HepG2 (cell line): ENCODE measurements at regions not wholly inside any gene's neighbourhood (a gene's known extent, or its start where the extent isn't known, plus 50 kb on each side); places are given as distances from the start of the nearest gene placed in this dataset.

Experiments used
- ATAC-seq: fragments of 200-7000 bp; cut with Tn5 transposase; 3 replicates; pipeline ENCODE4 v1.9.1; 2020; ENCODE audit warnings: mild to moderate bottlenecking, moderate library complexity
- BruUV-seq: library from RNA; stranded (reverse); fragments of 400-500 nt; replicated peaks from 2 replicates; lab custom pipeline; 2021; lab: Mats Ljungman, UMichigan
- CTCF ChIA-PET: fragments of 300-600 bp; formaldehyde crosslinking; extraction: SDS; loops from one replicate; lab custom pipeline; 2021; ENCODE audit warnings: low total read pairs, inconsistent platforms, low intra/inter-chr PET ratio; lab: Yijun Ruan, JAX
- POLR2A ChIA-PET: fragments of 350-600 bp; sonication (Branson Sonifier 250); formaldehyde crosslinking; loops from one replicate; lab custom pipeline; 2020; ENCODE audit warnings: antibody characterized with exemption, inconsistent platforms; lab: Yijun Ruan, JAX
- DNase-seq: peaks from one replicate; pipeline ENCODE4 v3.0.0-alpha.2; 2015; ENCODE audit warnings: low spot score
- FAIRE-seq: peaks from 3 replicates; lab custom pipeline; 2011; peaks lifted over from hg19 to GRCh38; lab: Jason Lieb, UNC
- H2AFZ ChIP-seq: one replicate; pipeline ENCODE4 v1.6.1; 2011; ENCODE audit warnings: low read length, inconsistent platforms
- H3K27ac ChIP-seq: fragments of 300-600 bp; 3 replicates; pipeline ENCODE4 v1.8.0; 2011; ENCODE audit warnings: mixed run types, mild to moderate bottlenecking, mixed read lengths, low read length, inconsistent platforms; ENCODE audit not compliant: insufficient read depth; ENCODE audit errors: extremely low read length
- H3K27me3 ChIP-seq, 2 experiments: fragments of 200-600 bp in 1 of 2; 2 replicates in 1 of 2; 3 replicates in 1 of 2; pipeline versions ENCODE4 v1.6.0 to v1.8.0; 2011; ENCODE audit warnings: low read length in 2 of 2, mild to moderate bottlenecking in 2 of 2, moderate library complexity in 2 of 2, inconsistent platforms in 1 of 2; ENCODE audit not compliant: insufficient read depth in 2 of 2, control insufficient read depth in 1 of 2
- H3K36me3 ChIP-seq, 2 experiments: fragments of 200-600 bp in 1 of 2; replicated peaks in 1 of 2; 2 replicates in 1 of 2; 3 replicates in 1 of 2; pipeline versions ENCODE4 v1.5.1 to v1.8.0; 2011; ENCODE audit warnings: low read length in 2 of 2, inconsistent platforms in 1 of 2; ENCODE audit not compliant: insufficient read depth in 2 of 2, control insufficient read depth in 1 of 2
- H3K4me1 ChIP-seq: 2 replicates; pipeline ENCODE4 v1.5.1; 2012; ENCODE audit warnings: low read length, inconsistent platforms; ENCODE audit not compliant: insufficient read depth
- H3K4me2 ChIP-seq: 2 replicates; pipeline ENCODE4 v1.6.0; 2011; ENCODE audit warnings: low read depth, low read length, inconsistent platforms
- H3K4me3 ChIP-seq, 3 experiments: fragments of 200-600 bp in 1 of 3; sonication (generic), shearing (Covaris generic) in 1 of 3; replicated peaks in 1 of 3; 2 replicates each; pipeline ENCODE4 v1.5.1; 2011 to 2016; ENCODE audit warnings: low read length in 3 of 3, inconsistent platforms in 2 of 3, low read depth in 2 of 3, mild to moderate bottlenecking in 2 of 3, control low read depth in 1 of 3, mixed read lengths in 1 of 3; ENCODE audit not compliant: insufficient read depth in 1 of 3
- H3K79me2 ChIP-seq: one replicate; pipeline ENCODE4 v1.6.1; 2011; ENCODE audit warnings: low read length, inconsistent platforms; ENCODE audit not compliant: insufficient read depth
- H3K9ac ChIP-seq: 2 replicates; pipeline ENCODE4 v1.6.0; 2011; ENCODE audit warnings: mild to moderate bottlenecking, low read depth, low read length, inconsistent platforms; ENCODE audit not compliant: insufficient read depth
- H3K9me3 ChIP-seq: 2 replicates; pipeline ENCODE4 v1.5.1; 2012; ENCODE audit warnings: mild to moderate bottlenecking, low read length
- H4K20me1 ChIP-seq: 2 replicates; pipeline ENCODE4 v1.6.0; 2011; ENCODE audit warnings: inconsistent platforms, mild to moderate bottlenecking, low read length, moderate library complexity; ENCODE audit not compliant: insufficient read depth
- JUND ChIP-seq: sonication (generic); formaldehyde crosslinking; IDR thresholded peaks from 2 replicates; pipeline ENCODE4 v1.8.0; 2022; ENCODE audit warnings: mild to moderate bottlenecking, missing genetic modification reagents
- MED8 ChIP-seq: sonication (generic); formaldehyde crosslinking; IDR thresholded peaks from 2 replicates; pipeline ENCODE4 v1.8.1; 2023; ENCODE audit warnings: mild to moderate bottlenecking, missing genetic modification reagents; ENCODE audit not compliant: insufficient replicate concordance
- MEIS2 ChIP-seq: sonication (generic); formaldehyde crosslinking; IDR thresholded peaks from 2 replicates; pipeline ENCODE4 v1.9.0; 2021; ENCODE audit warnings: mild to moderate bottlenecking, missing genetic modification reagents
- MLLT10 ChIP-seq: sonication (generic); formaldehyde crosslinking; IDR thresholded peaks from 2 replicates; pipeline ENCODE4 v1.4.0; 2020; ENCODE audit warnings: missing genetic modification reagents
- MXI1 ChIP-seq: IDR thresholded peaks from 3 replicates; pipeline ENCODE4 v1.6.1; 2012; ENCODE audit warnings: low read depth, low read length, inconsistent platforms, borderline replicate concordance
- PAWR ChIP-seq: sonication (generic); formaldehyde crosslinking; IDR thresholded peaks from 2 replicates; pipeline ENCODE4 v1.4.0; 2020; ENCODE audit warnings: missing genetic modification reagents, mild to moderate bottlenecking, borderline replicate concordance
- POLR2AphosphoS2 ChIP-seq: IDR thresholded peaks from 2 replicates; pipeline ENCODE4 v1.6.1; 2011; ENCODE audit warnings: low read depth, low read length, improper control_type of control experiment
- SRY ChIP-seq: sonication (generic); formaldehyde crosslinking; IDR thresholded peaks from 2 replicates; pipeline ENCODE4 v1.8.0; 2022; ENCODE audit warnings: mild to moderate bottlenecking, missing genetic modification reagents
- ZNF20 ChIP-seq: sonication (generic); formaldehyde crosslinking; IDR thresholded peaks from 2 replicates; pipeline ENCODE4 v1.4.0; 2020; ENCODE audit warnings: mild to moderate bottlenecking, moderate library complexity, missing genetic modification reagents
- ZNF598 ChIP-seq: sonication (generic); formaldehyde crosslinking; IDR thresholded peaks from 2 replicates; pipeline ENCODE4 v1.5.1; 2020; ENCODE audit warnings: mild to moderate bottlenecking, missing genetic modification reagents, borderline replicate concordance
- ZNF841 ChIP-seq: sonication (generic); formaldehyde crosslinking; IDR thresholded peaks from 2 replicates; pipeline ENCODE4 v1.8.1; 2023; ENCODE audit warnings: missing genetic modification reagents, borderline replicate concordance
- WGBS: methylation state at CpG from one replicate; pipeline ENCODE4 v1.1.6; 2017; ENCODE audit warnings: low lambda C conversion rate; 5-methylcytosine and 5-hydroxymethylcytosine counted together
- in situ Hi-C: cut with HindIII; loops from 2 replicates; pipeline ENCODE4 v1.10.0; 2017; ENCODE audit warnings: low pct_unique_long_range_greater_than_20kb; ENCODE audit not compliant: extremely low pct_ligation_motif_present
- intact Hi-C: fragments of 100-400 bp; cut with micrococcal nuclease; formaldehyde crosslinking; loops from one replicate; pipeline ENCODE4 v1.10.0; 2022; ENCODE audit not compliant: unreplicated experiment
- TF ChIP-seq, protein P1 (sequence below): sonication (generic); formaldehyde crosslinking; IDR thresholded peaks from 2 replicates; pipeline ENCODE4 v1.9.0; 2021; ENCODE audit warnings: missing genetic modification reagents, borderline replicate concordance
- TF ChIP-seq, protein P2 (sequence below): sonication (generic); formaldehyde crosslinking; IDR thresholded peaks from 2 replicates; pipeline ENCODE4 v1.5.1; 2020; ENCODE audit warnings: mild to moderate bottlenecking, moderate library complexity, missing genetic modification reagents
- TF ChIP-seq, protein P3 (sequence below): sonication (generic); formaldehyde crosslinking; IDR thresholded peaks from 2 replicates; pipeline ENCODE4 v1.8.0; 2022; ENCODE audit warnings: mild to moderate bottlenecking, missing genetic modification reagents, moderate library complexity
- TF ChIP-seq, protein P4 (sequence below): sonication (generic); formaldehyde crosslinking; IDR thresholded peaks from 2 replicates; pipeline ENCODE4 v1.8.1; 2023; ENCODE audit warnings: mild to moderate bottlenecking, missing genetic modification reagents
- TF ChIP-seq, protein P5 (sequence below): sonication (generic); formaldehyde crosslinking; IDR thresholded peaks from 2 replicates; pipeline ENCODE4 v1.9.0; 2021; ENCODE audit warnings: missing genetic modification reagents, mild to moderate bottlenecking, borderline replicate concordance

DNA sequence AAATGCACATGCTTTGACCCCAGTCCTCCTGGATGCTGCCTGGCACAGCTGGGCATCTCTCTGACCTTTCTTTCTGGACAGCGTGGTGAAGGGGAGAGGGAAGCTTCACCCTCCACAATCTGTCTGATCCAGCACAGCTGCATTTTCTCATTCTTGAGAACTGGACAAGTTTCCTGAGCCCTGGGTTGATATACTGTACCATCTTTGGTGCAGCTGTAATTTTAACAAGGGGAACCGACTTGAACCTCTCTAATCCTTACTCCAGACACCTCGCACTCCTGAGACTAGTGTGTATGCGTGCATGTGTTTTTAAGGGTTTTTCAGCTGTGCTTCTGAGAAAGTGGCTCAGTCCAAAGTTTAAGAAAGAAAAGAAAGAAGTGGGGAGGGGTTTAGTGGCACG, 655.7 kb downstream of the INHBA start:
- H4K20me1 ChIP-seq = no peaks in the 10 kb centered on the region
- no peak overlapping the region for H3K4me2 ChIP-seq
- H3K79me2 ChIP-seq = no peaks in the 10 kb centered on the region
- intact Hi-C loops (no loop called here), in situ Hi-C loops (no loop called here)
- no peak overlapping the region for H3K4me3 ChIP-seq
- H2AFZ ChIP-seq = no peak overlapping the region
- H3K4me1 ChIP-seq = no peaks in the 10 kb centered on the region
- H3K27me3 ChIP-seq = no peaks in the 10 kb centered on the region
- H3K9me3 ChIP-seq = no peaks in the 10 kb centered on the region
- FAIRE-seq (no peak), ATAC-seq (no peak), DNase-seq (no peak)
- BruUV-seq = no TSS peak
- no peak overlapping the region for H3K9ac ChIP-seq
- CTCF ChIA-PET = no interaction called here
- H3K27ac ChIP-seq = no peak overlapping the region
- POLR2A ChIA-PET = no interaction called here
- 42% methylated on average over 5 of the region's 5 CpGs for WGBS
- H3K36me3 ChIP-seq = no peaks in the 10 kb centered on the region
- TF ChIP-seq ZNF841 (CRISPR knock-in tag) (no peak), POLR2AphosphoS2 (no peak), PAWR (CRISPR knock-in tag) (no peak), SRY (no peak), MLLT10 (no peak), MXI1 (no peak), MED8 (CRISPR knock-in tag) (no peak), ZNF598 (no peak), ZNF20 (CRISPR knock-in tag) (no peak), JUND (CRISPR knock-in tag) (no peak), MEIS2 (CRISPR knock-in tag) (no peak)
- TF ChIP-seq, protein P1, sequence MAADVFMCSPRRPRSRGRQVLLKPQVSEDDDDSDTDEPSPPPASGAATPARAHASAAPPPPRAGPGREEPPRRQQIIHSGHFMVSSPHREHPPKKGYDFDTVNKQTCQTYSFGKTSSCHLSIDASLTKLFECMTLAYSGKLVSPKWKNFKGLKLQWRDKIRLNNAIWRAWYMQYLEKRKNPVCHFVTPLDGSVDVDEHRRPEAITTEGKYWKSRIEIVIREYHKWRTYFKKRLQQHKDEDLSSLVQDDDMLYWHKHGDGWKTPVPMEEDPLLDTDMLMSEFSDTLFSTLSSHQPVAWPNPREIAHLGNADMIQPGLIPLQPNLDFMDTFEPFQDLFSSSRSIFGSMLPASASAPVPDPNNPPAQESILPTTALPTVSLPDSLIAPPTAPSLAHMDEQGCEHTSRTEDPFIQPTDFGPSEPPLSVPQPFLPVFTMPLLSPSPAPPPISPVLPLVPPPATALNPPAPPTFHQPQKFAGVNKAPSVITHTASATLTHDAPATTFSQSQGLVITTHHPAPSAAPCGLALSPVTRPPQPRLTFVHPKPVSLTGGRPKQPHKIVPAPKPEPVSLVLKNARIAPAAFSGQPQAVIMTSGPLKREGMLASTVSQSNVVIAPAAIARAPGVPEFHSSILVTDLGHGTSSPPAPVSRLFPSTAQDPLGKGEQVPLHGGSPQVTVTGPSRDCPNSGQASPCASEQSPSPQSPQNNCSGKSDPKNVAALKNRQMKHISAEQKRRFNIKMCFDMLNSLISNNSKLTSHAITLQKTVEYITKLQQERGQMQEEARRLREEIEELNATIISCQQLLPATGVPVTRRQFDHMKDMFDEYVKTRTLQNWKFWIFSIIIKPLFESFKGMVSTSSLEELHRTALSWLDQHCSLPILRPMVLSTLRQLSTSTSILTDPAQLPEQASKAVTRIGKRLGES (CRISPR knock-in tag) = no peak
- TF ChIP-seq, protein P2, sequence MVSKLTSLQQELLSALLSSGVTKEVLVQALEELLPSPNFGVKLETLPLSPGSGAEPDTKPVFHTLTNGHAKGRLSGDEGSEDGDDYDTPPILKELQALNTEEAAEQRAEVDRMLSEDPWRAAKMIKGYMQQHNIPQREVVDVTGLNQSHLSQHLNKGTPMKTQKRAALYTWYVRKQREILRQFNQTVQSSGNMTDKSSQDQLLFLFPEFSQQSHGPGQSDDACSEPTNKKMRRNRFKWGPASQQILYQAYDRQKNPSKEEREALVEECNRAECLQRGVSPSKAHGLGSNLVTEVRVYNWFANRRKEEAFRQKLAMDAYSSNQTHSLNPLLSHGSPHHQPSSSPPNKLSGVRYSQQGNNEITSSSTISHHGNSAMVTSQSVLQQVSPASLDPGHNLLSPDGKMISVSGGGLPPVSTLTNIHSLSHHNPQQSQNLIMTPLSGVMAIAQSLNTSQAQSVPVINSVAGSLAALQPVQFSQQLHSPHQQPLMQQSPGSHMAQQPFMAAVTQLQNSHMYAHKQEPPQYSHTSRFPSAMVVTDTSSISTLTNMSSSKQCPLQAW (CRISPR knock-in tag) = no peak
- TF ChIP-seq, protein P3, sequence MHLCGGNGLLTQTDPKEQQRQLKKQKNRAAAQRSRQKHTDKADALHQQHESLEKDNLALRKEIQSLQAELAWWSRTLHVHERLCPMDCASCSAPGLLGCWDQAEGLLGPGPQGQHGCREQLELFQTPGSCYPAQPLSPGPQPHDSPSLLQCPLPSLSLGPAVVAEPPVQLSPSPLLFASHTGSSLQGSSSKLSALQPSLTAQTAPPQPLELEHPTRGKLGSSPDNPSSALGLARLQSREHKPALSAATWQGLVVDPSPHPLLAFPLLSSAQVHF (CRISPR knock-in tag) = no peak
- TF ChIP-seq, protein P4, sequence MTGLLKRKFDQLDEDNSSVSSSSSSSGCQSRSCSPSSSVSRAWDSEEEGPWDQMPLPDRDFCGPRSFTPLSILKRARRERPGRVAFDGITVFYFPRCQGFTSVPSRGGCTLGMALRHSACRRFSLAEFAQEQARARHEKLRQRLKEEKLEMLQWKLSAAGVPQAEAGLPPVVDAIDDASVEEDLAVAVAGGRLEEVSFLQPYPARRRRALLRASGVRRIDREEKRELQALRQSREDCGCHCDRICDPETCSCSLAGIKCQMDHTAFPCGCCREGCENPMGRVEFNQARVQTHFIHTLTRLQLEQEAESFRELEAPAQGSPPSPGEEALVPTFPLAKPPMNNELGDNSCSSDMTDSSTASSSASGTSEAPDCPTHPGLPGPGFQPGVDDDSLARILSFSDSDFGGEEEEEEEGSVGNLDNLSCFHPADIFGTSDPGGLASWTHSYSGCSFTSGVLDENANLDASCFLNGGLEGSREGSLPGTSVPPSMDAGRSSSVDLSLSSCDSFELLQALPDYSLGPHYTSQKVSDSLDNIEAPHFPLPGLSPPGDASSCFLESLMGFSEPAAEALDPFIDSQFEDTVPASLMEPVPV = no peak
- TF ChIP-seq, protein P5, sequence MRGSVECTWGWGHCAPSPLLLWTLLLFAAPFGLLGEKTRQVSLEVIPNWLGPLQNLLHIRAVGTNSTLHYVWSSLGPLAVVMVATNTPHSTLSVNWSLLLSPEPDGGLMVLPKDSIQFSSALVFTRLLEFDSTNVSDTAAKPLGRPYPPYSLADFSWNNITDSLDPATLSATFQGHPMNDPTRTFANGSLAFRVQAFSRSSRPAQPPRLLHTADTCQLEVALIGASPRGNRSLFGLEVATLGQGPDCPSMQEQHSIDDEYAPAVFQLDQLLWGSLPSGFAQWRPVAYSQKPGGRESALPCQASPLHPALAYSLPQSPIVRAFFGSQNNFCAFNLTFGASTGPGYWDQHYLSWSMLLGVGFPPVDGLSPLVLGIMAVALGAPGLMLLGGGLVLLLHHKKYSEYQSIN (CRISPR knock-in tag) = no peak
